Naive B cell (primary cell): ENCODE measurements at regions not wholly inside any gene's neighbourhood (a gene's known extent, or its start where the extent isn't known, plus 50 kb on each side); places are given as distances from the start of the nearest gene placed in this dataset.
"Not testable (repeated sequence)": the region's sequence is repeated elsewhere in the genome, so short reads cannot be mapped to it uniquely, and the experiment has no call there.

Experiments used
- ATAC-seq, 2 donors: fragments of 150-1000 bp; cut with Tn5 transposase; 2 replicates each; pipeline ENCODE4 v1.10.0; 2021; ENCODE audit warnings: low read depth in 2 of 2, mild to moderate bottlenecking in 2 of 2, moderate library complexity in 2 of 2
- DNase-seq: peaks from one replicate; pipeline ENCODE4 v3.0.0; 2022
- H3K27ac Mint-ChIP-seq, 6 donors: one replicate each; pipeline ENCODE4 v1.8.0; 2020 to 2022; ENCODE audit warnings: mild to moderate bottlenecking in 6 of 6, mixed read lengths in 6 of 6, moderate library complexity in 5 of 6, inconsistent platforms in 2 of 6
- H3K27me3 Mint-ChIP-seq, 3 donors: one replicate each; pipeline ENCODE4 v1.8.0; 2021 to 2022; ENCODE audit warnings: mixed read lengths in 3 of 3, mild to moderate bottlenecking in 1 of 3
- H3K36me3 Mint-ChIP-seq, 2 donors: one replicate each; pipeline ENCODE4 v1.8.0; 2020 to 2022; ENCODE audit warnings: mixed read lengths in 2 of 2, inconsistent platforms in 1 of 2, mild to moderate bottlenecking in 1 of 2
- H3K4me1 Mint-ChIP-seq, 3 donors: one replicate each; pipeline ENCODE4 v1.8.0; 2020 to 2022; ENCODE audit warnings: mixed read lengths in 3 of 3, inconsistent platforms in 1 of 3, mild to moderate bottlenecking in 1 of 3, moderate library complexity in 1 of 3
- H3K4me3 Mint-ChIP-seq, 8 donors: one replicate each; pipeline ENCODE4 v1.8.0; 2020 to 2022; ENCODE audit warnings: mild to moderate bottlenecking in 8 of 8, mixed read lengths in 8 of 8, moderate library complexity in 8 of 8, inconsistent platforms in 2 of 8
- H3K9me3 Mint-ChIP-seq, 7 donors: one replicate each; pipeline ENCODE4 v1.8.0; 2020 to 2022; ENCODE audit warnings: mixed read lengths in 7 of 7, mild to moderate bottlenecking in 5 of 7, inconsistent platforms in 2 of 7, moderate library complexity in 1 of 7

DNA sequence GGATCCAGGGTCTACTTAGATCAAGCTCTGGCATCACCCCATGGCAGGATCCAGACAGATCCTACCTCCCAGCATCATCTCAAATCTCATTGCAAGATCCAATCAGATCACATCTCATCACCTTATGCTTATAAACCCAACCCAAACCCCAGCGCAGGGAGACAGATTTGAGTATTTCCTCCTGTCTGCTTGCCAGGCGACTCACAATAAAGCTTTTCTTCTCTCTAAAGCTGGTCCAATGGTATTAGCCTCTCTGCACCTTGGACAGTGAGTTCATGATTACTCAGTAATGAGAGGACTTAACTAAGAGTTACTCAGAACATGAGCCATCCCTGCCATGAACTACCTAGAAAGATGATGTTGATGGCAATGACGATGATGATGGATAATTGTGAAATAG lies 281.7 kb downstream of the CEP170 start:
- not testable (repeated sequence) for ATAC-seq, H3K27me3 Mint-ChIP-seq, H3K27ac Mint-ChIP-seq, DNase-seq, H3K36me3 Mint-ChIP-seq, H3K4me3 Mint-ChIP-seq, H3K4me1 Mint-ChIP-seq
- H3K9me3 Mint-ChIP-seq, result peaks cover 0 to 11% (median 2%) of the 10 kb centered on the region in 7 donors

DNA sequence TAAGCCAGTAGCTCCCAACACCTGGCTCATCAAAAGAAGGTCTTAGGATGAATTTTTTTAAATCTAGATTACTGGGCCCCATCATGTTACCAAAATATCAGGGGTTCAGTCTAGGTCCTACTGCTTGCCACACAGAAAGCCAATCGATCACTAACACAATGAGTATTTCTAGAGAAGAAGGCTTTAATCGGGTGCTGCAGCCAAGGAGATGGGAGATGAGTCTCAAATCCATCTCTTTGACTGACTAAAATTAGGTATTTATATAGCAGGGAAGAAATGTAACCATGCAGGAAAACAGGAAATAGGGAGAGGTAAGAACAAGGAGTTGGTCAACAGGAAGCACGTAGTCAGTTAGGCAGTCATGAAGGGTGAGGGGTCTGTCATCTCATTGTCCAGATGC lies 288.2 kb downstream of the CEP170 start:
- Mint-ChIP-seq H3K4me1 (no peaks in the 10 kb centered on the region), H3K4me3 (no peak overlapping the region), H3K9me3 (peaks cover 8 to 27% (median 16%) of the 10 kb centered on the region in 7 donors), H3K27me3 (peaks cover 0 to 8% (median 2%) of the 10 kb centered on the region in 3 donors), H3K27ac (no peak overlapping the region), H3K36me3 (peaks cover 3 to 12% of the 10 kb centered on the region in 2 donors)
- ATAC-seq, result no peak
- no peak for DNase-seq

- not testable (repeated sequence) for H3K27ac Mint-ChIP-seq, H3K4me3 Mint-ChIP-seq, H3K36me3 Mint-ChIP-seq, ATAC-seq, H3K4me1 Mint-ChIP-seq, DNase-seq
- Mint-ChIP-seq H3K27me3 (peaks cover 0 to 12% (median 4%) of the 10 kb centered on the region in 3 donors), H3K9me3 (peaks cover 0 to 10% (median 0%) of the 10 kb centered on the region in 7 donors)
These were observed 295.7 kb downstream of the CEP170 start for GRCh38 chr1:242959397-242959796.

DNA sequence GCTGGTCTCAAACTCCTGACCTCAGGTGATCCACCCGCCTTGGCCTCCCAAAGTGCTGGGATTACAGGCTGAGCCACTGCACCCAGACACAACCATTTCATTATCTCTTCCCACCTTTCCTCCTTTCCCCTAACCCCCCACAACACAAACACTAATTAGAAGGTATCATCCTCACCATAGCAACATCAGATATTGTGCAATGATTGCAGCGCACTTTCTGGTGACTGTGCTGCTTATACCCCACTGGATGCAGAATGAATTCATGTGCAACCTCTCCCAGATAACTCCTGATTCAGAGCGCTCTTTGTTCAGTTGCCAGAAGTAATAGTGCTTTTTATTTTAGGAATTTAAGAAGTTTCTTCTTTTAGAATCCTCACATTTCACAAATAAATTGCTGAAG lies 300.1 kb downstream of the CEP170 start:
- H3K9me3 Mint-ChIP-seq, result peaks cover 0 to 20% (median 5%) of the 10 kb centered on the region in 7 donors
- H3K27ac Mint-ChIP-seq, H3K4me1 Mint-ChIP-seq, H3K27me3 Mint-ChIP-seq, H3K36me3 Mint-ChIP-seq, DNase-seq, ATAC-seq, H3K4me3 Mint-ChIP-seq: not testable (repeated sequence)

- H3K27me3 Mint-ChIP-seq, result peaks cover 0 to 22% (median 18%) of the 10 kb centered on the region in 3 donors
- peaks cover 0 to 2% (median 0%) of the 10 kb centered on the region in 3 donors for H3K4me1 Mint-ChIP-seq
- ATAC-seq (no peak), DNase-seq (no peak)
- no peak overlapping the region for H3K4me3 Mint-ChIP-seq
- peaks cover 5 to 43% (median 10%) of the 10 kb centered on the region in 7 donors for H3K9me3 Mint-ChIP-seq
- H3K36me3 Mint-ChIP-seq, result no peaks in the 10 kb centered on the region
- H3K27ac Mint-ChIP-seq, result peak overlapping the region in 1 of 6 donors; percentile 71
These were observed 308.9 kb downstream of the CEP170 start for GRCh38 chr1:242946206-242946605.

GRCh38 chr1:242936725-242937124 lies 318.4 kb downstream of the CEP170 start:
- peaks cover 6 to 12% (median 11%) of the 10 kb centered on the region in 3 donors for H3K27me3 Mint-ChIP-seq
- not testable (repeated sequence) for H3K27ac Mint-ChIP-seq, H3K4me1 Mint-ChIP-seq, H3K9me3 Mint-ChIP-seq, H3K36me3 Mint-ChIP-seq, H3K4me3 Mint-ChIP-seq, ATAC-seq
- peak; percentile 3 for DNase-seq

- not testable (repeated sequence) for H3K4me1 Mint-ChIP-seq, H3K27me3 Mint-ChIP-seq, H3K9me3 Mint-ChIP-seq, H3K4me3 Mint-ChIP-seq, H3K36me3 Mint-ChIP-seq, ATAC-seq, DNase-seq
- peak overlapping the region in 1 of 6 donors; percentile 49 for H3K27ac Mint-ChIP-seq
These were observed 330.4 kb downstream of the CEP170 start for GRCh38 chr1:242924717-242925116.

DNA sequence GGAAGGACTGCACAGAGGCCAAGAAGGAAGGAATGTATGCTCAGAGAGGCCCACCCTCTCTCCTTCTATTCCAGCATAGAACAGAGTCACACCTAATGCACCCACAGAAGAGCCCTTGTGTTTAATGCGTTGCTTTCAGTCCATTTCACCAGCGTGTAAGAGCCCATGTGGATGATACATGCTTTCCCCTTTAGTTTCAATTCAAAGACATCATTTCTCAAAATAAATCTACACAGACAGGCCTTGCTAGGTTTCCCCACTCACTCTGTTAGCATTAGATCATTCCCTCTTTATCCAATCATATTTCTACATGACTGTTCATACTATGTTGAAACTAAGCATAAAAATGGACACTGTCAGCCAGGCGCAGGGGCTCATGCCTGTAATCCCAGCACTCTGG lies 331.5 kb downstream of the CEP170 start:
- not testable (repeated sequence) for H3K4me3 Mint-ChIP-seq, ATAC-seq, H3K4me1 Mint-ChIP-seq, DNase-seq, H3K27ac Mint-ChIP-seq, H3K36me3 Mint-ChIP-seq, H3K9me3 Mint-ChIP-seq, H3K27me3 Mint-ChIP-seq

GRCh38 chr1:242914729-242915128 lies 340.4 kb downstream of the CEP170 start:
- ATAC-seq, H3K4me1 Mint-ChIP-seq, H3K27ac Mint-ChIP-seq, DNase-seq, H3K36me3 Mint-ChIP-seq, H3K9me3 Mint-ChIP-seq: not testable (repeated sequence)
- H3K27me3 Mint-ChIP-seq, result peaks cover 4 to 21% (median 11%) of the 10 kb centered on the region in 3 donors
- H3K4me3 Mint-ChIP-seq, result peak overlapping the region in 1 of 8 donors; percentile 22

DNA sequence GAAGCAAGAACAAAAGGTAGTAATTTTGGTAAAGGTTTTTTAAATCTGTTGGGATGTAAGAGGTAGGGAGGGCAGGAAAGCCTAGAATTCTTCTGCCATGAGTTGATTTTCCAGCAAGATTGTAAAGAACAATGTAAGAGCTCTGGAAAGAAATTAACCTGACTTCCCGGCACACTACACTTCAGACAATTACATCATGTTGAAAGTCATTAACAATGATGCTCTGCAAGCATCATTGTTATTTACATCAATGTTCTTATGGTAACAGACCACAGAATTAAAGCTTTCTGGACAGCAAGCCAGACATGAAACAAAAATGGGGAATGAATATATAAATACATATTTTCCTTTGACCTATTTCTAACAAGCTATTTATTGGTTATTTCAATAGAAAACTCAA lies 342.2 kb downstream of the CEP170 start:
- ATAC-seq, H3K27ac Mint-ChIP-seq, DNase-seq, H3K4me3 Mint-ChIP-seq, H3K9me3 Mint-ChIP-seq, H3K4me1 Mint-ChIP-seq, H3K36me3 Mint-ChIP-seq: not testable (repeated sequence)
- H3K27me3 Mint-ChIP-seq, result peaks cover 4 to 21% (median 9%) of the 10 kb centered on the region in 3 donors

- not testable (repeated sequence) for DNase-seq, ATAC-seq
- peak overlapping the region in 1 of 8 donors; percentile 69 for H3K4me3 Mint-ChIP-seq
These were observed 354.5 kb downstream of the CEP170 start for GRCh38 chr1:242900558-242900957.

GRCh38 chr1:242890192-242890741 lies 364.8 kb downstream of the CEP170 start:
- no peak overlapping the region for H3K27ac Mint-ChIP-seq
- peaks cover 0 to 30% (median 19%) of the 10 kb centered on the region in 3 donors for H3K27me3 Mint-ChIP-seq
- H3K4me1 Mint-ChIP-seq, result peaks cover 0 to 6% (median 0%) of the 10 kb centered on the region in 3 donors
- H3K4me3 Mint-ChIP-seq, result peak overlapping the region in 1 of 8 donors; percentile 52
- ATAC-seq (no peak), DNase-seq (no peak)
- no peaks in the 10 kb centered on the region for H3K36me3 Mint-ChIP-seq
- peaks cover 0 to 4% (median 0%) of the 10 kb centered on the region in 7 donors for H3K9me3 Mint-ChIP-seq

More at GRCh38 chr1:242900558-242900957, 354.5 kb downstream of the CEP170 start:
- not testable (repeated sequence) for H3K27ac Mint-ChIP-seq, H3K36me3 Mint-ChIP-seq, H3K4me1 Mint-ChIP-seq
- Mint-ChIP-seq H3K9me3 (peaks cover 4 to 16% (median 8%) of the 10 kb centered on the region in 7 donors), H3K27me3 (peaks cover 11 to 16% (median 14%) of the 10 kb centered on the region in 3 donors)

DNA sequence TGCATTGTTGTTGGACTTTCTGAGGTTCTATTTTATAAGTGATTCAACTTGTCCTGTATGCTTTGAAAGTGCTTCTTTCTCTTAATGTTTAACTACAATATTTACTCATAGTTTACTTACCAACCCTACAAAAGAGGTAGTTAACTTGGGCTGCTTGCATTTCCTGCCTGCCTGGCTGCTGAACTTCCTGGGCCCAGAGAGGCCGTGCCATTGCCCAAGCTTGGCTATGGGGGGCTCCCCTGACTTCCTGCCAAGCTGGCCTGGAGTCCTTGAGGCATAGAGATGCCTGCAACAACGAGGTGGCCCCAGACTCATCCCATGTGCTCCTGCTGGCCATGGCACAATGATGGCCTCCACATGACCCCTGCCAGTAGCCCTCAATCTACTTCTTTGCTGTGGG lies 361.6 kb upstream of the PLD5 start:
- Mint-ChIP-seq H3K9me3 (peaks cover 0 to 4% (median 0%) of the 10 kb centered on the region in 7 donors), H3K4me3 (no peak overlapping the region), H3K36me3 (no peaks in the 10 kb centered on the region), H3K27ac (no peak overlapping the region), H3K4me1 (peaks cover 0 to 14% (median 6%) of the 10 kb centered on the region in 3 donors), H3K27me3 (peaks cover 0 to 28% (median 15%) of the 10 kb centered on the region in 3 donors)
- DNase-seq (no peak), ATAC-seq (no peak)

GRCh38 chr1:242880022-242880421 lies 355.5 kb upstream of the PLD5 start:
- not testable (repeated sequence) for H3K4me1 Mint-ChIP-seq, H3K9me3 Mint-ChIP-seq, H3K36me3 Mint-ChIP-seq, DNase-seq, ATAC-seq, H3K4me3 Mint-ChIP-seq
- peaks cover 0 to 15% (median 4%) of the 10 kb centered on the region in 3 donors for H3K27me3 Mint-ChIP-seq
- peak overlapping the region in 1 of 6 donors; percentile 49 for H3K27ac Mint-ChIP-seq
